AG04449 (cell line): ENCODE measurements at regions not wholly inside any gene's neighbourhood (a gene's known extent, or its start where the extent isn't known, plus 50 kb on each side); places are given as distances from the start of the nearest gene placed in this dataset.

Experiments used
- CTCF ChIA-PET: fragments of 350-600 bp; formaldehyde crosslinking; extraction: SDS; loops from one replicate; lab custom pipeline; 2021; ENCODE audit warnings: antibody characterized with exemption; lab: Yijun Ruan, JAX
- POLR2A ChIA-PET: fragments of 400-600, 350-600 bp; formaldehyde crosslinking; extraction: SDS; loops from one replicate; lab custom pipeline; 2020; ENCODE audit warnings: antibody characterized with exemption, inconsistent platforms; lab: Yijun Ruan, JAX
- DNase-seq: peaks from one replicate; pipeline ENCODE4 v3.0.0-alpha.2; 2010; ENCODE audit warnings: low read depth, low spot score
- H3K4me3 ChIP-seq: 2 replicates; pipeline ENCODE4 v1.5.1; 2011; ENCODE audit warnings: low read depth, mild to moderate bottlenecking, control low read depth, low read length
- CTCF ChIP-seq: IDR thresholded peaks from one replicate; pipeline ENCODE4 v1.5.1; 2011; ENCODE audit warnings: mild to moderate bottlenecking, moderate library complexity, low read length, control low read depth, inconsistent platforms; ENCODE audit not compliant: insufficient read depth; ENCODE audit errors: missing control alignments

GRCh38 chr7:26588511-26588910 lies 275.9 kb downstream of the SKAP2 start:
- H3K4me3 ChIP-seq: no peak overlapping the region
- CTCF ChIA-PET: no interaction called here
- DNase-seq: no peak
- TF ChIP-seq CTCF: no peak
- POLR2A ChIA-PET: no interaction called here

DNA sequence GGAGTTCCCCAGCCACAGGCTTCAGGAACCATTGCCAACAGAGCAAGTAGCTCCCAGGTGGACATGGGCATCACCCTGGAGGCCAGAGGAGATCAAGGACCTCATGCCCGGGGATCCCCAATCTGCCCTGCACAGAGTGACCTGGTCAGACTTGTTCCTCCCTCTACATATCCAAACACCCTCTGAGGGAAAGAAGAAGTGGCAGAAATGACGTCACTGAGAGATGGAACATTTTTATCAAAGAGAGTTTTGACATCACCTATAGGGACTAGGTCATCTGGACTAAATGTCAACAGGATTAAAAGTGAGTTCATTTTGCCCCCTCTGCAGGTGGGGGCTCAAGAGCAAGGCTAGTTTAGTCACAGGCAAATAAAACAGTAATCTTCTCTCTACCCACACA lies 273.7 kb downstream of the SKAP2 start:
- ChIA-PET CTCF (no interaction called here), POLR2A (no interaction called here)
- TF ChIP-seq CTCF: no peak
- H3K4me3 ChIP-seq: no peak overlapping the region
- DNase-seq: no peak

- H3K4me3 ChIP-seq: no peak overlapping the region
- no peak for DNase-seq
- POLR2A ChIA-PET: no interaction called here
- TF ChIP-seq CTCF: no peak
- CTCF ChIA-PET: no interaction called here
Measured at GRCh38 chr7:26592011-26592410, 272.4 kb downstream of the SKAP2 start.

DNA sequence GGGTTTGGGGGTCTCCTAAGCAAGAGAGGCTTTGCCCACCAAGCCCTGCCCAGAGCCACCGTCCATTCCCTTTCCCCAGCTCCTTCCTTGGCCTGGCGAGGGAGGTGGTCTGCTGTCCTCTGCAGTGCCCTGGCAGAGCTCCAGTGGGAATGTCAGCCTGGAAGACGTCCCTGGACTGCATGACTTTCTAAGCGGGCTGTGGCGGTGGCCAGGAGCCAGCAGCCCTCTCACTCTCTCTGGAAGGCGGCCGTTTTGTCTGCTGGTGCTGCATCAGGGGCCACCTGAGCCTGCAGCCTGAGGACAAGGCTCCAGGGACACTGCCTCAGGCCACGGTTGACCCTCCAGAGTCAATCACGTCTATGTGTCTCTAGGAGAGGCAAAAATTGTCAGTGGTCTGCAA lies 271.0 kb downstream of the SKAP2 start:
- ChIA-PET CTCF (no interaction called here), POLR2A (no interaction called here)
- TF ChIP-seq CTCF: no peak
- H3K4me3 ChIP-seq: no peak overlapping the region
- no peak for DNase-seq

GRCh38 chr7:26593896-26594295 lies 270.5 kb downstream of the SKAP2 start:
- DNase-seq: no peak
- ChIA-PET POLR2A (no interaction called here), CTCF (no interaction called here)
- no peak for TF ChIP-seq CTCF
- no peak overlapping the region for H3K4me3 ChIP-seq

GRCh38 chr7:26594553-26594952 lies 269.8 kb downstream of the SKAP2 start:
- TF ChIP-seq CTCF: no peak
- H3K4me3 ChIP-seq: no peak overlapping the region
- POLR2A ChIA-PET: no interaction called here
- CTCF ChIA-PET: no interaction called here
- no peak for DNase-seq
